Bronchial epithelial cell (primary cell): ENCODE measurements at regions not wholly inside any gene's neighbourhood (a gene's known extent, or its start where the extent isn't known, plus 50 kb on each side); places are given as distances from the start of the nearest gene placed in this dataset.

Source experiments
- DNase-seq: peaks from one replicate; pipeline ENCODE4 v3.0.0-alpha.2; 2010; ENCODE audit warnings: low read depth
- FAIRE-seq: peaks from 2 replicates; lab custom pipeline; 2011; peaks lifted over from hg19 to GRCh38; lab: Jason Lieb, UNC
- H3K27me3 ChIP-seq: 2 replicates; pipeline ENCODE4 v1.5.1; 2011; ENCODE audit warnings: low read length; ENCODE audit not compliant: control insufficient read depth, insufficient read depth
- H3K36me3 ChIP-seq: 2 replicates; pipeline ENCODE4 v1.5.1; 2011; ENCODE audit warnings: low read length; ENCODE audit not compliant: control insufficient read depth, insufficient read depth
- H3K4me3 ChIP-seq: 2 replicates; pipeline ENCODE4 v1.5.1; 2011; ENCODE audit warnings: mild to moderate bottlenecking, low read depth, low read length, control low read depth
- TF ChIP-seq, protein P1 (sequence below): IDR thresholded peaks from 2 replicates; pipeline ENCODE4 v1.5.1; 2011; ENCODE audit warnings: mild to moderate bottlenecking, moderate library complexity, low read length, control low read depth, inconsistent platforms; ENCODE audit not compliant: insufficient read depth, severe bottlenecking

- Histone ChIP-seq H3K27me3 (no peaks in the 10 kb centered on the region), H3K4me3 (no peak overlapping the region), H3K36me3 (no peaks in the 10 kb centered on the region)
- no peak for DNase-seq
- FAIRE-seq, result no peak
- TF ChIP-seq, protein P1, sequence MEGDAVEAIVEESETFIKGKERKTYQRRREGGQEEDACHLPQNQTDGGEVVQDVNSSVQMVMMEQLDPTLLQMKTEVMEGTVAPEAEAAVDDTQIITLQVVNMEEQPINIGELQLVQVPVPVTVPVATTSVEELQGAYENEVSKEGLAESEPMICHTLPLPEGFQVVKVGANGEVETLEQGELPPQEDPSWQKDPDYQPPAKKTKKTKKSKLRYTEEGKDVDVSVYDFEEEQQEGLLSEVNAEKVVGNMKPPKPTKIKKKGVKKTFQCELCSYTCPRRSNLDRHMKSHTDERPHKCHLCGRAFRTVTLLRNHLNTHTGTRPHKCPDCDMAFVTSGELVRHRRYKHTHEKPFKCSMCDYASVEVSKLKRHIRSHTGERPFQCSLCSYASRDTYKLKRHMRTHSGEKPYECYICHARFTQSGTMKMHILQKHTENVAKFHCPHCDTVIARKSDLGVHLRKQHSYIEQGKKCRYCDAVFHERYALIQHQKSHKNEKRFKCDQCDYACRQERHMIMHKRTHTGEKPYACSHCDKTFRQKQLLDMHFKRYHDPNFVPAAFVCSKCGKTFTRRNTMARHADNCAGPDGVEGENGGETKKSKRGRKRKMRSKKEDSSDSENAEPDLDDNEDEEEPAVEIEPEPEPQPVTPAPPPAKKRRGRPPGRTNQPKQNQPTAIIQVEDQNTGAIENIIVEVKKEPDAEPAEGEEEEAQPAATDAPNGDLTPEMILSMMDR, result no peak
Measured at GRCh38 chr9:134252084-134252830, 74.0 kb upstream of the RXRA start.

DNA sequence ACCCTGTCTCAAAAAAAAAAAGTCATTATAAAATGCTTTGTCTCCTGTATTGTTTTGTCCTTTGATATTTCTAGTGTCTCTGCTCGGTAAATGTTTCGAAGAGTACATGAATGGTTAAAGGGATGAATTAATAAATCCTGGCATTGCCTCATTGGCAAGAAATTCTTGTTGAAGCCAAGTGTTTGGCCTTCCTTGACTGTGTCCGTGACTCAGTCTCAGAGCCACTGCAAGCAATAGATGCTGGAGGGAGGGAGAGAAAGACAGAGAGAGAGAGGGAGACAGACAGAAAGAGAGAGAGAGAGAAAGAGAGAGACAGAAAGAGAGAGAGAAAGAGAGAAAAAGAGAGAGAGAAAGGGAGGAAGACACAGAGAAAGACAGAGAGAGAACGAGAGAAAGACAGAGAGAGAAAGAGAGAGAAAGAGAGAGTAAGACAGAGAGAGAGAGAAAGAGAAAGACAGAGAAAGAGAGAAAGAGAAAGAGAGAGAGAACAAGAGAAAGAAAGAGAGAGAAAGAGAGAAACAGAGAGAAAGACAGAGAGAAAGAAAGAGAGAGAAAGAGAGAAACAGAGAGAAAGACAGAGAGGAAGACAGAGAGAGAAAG is 72.5 kb upstream of the RXRA start:
- H3K27me3 ChIP-seq, result no peaks in the 10 kb centered on the region
- FAIRE-seq, result peak; percentile 47
- no peak overlapping the region for H3K4me3 ChIP-seq
- no peaks in the 10 kb centered on the region for H3K36me3 ChIP-seq
- DNase-seq, result no peak
- TF ChIP-seq, protein P1, result no peak

DNA sequence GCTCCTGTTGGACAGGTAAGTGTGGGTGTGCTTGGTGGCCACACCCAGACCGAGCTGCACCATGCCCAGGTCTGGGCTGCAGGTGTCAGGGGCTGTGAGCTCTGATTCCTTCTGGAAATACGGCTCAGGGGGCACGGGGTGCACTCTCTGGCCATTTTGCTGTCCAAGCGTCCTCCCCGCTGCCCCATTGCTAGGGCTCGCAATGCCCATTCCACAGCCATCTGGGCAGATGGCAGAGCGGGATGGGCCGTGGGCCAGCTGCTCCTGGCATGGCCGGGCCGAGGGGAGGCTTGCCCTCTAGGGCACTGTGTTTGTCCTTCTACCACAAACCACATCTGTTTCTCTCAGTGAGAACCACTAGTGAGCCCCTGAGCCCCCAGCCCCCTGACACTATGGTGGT is 67.9 kb upstream of the RXRA start:
- TF ChIP-seq, protein P1, result no peak
- DNase-seq (no peak), FAIRE-seq (no peak)
- H3K27me3 ChIP-seq, result no peaks in the 10 kb centered on the region
- no peak overlapping the region for H3K4me3 ChIP-seq
- H3K36me3 ChIP-seq, result no peaks in the 10 kb centered on the region

DNA sequence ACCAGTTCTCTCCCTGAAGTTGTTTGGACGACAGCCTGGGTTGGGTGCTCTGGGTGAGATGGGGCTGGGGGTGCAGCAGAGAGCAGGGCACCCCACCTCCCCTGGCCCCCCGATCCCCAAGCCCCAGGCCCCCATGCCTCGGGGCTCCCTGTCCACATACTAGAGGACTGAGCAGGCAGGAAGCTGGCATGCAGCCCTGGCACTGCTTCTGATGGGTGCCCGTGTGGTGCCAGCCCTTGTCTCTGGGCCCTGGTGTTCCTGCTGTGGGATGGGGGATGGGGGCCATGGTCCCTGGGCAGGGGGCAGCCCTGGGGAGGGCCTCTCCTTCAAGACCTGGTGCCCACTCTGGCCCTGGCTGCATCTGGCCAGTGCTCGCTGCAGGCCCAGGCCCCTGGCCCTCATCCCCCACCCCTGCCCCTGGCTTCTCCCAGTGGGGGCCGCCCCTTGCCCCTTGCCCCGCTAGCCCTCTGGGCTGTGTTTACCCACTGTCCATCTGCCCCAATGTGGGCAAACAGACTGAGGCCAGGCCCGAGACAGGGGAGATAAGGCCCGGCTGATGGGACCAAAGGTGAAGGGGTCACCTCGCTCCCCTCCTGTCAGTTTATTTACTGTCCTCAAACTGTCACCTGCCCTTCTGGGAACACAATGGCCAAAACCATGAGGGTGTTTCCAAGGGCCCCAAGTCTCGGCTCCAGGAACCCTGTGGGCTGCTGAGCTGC is 67.3 kb upstream of the RXRA start:
- no peak overlapping the region for H3K4me3 ChIP-seq
- FAIRE-seq (no peak), DNase-seq (no peak)
- no peaks in the 10 kb centered on the region for H3K27me3 ChIP-seq
- H3K36me3 ChIP-seq, result no peaks in the 10 kb centered on the region
- TF ChIP-seq, protein P1, result no peak

GRCh38 chr9:134259708-134260107 is 66.5 kb upstream of the RXRA start:
- FAIRE-seq (no peak), DNase-seq (no peak)
- peaks cover 2% of the 10 kb centered on the region for H3K27me3 ChIP-seq
- H3K36me3 ChIP-seq, result no peaks in the 10 kb centered on the region
- no peak overlapping the region for H3K4me3 ChIP-seq
- TF ChIP-seq, protein P1, result no peak
